GM23248 (cell line): ENCODE measurements at regions not wholly inside any gene's neighbourhood (a gene's known extent, or its start where the extent isn't known, plus 50 kb on each side); places are given as distances from the start of the nearest gene placed in this dataset.

Source experiments
- EZH2 ChIP-seq: fragments of 200-600 bp; sonication (generic); IDR thresholded peaks from 2 replicates; pipeline ENCODE4 v1.6.1; 2018; ENCODE audit warnings: antibody characterized with exemption, mild to moderate bottlenecking; ENCODE audit not compliant: insufficient read depth, poor library complexity, severe bottlenecking
- EZH2phosphoT487 ChIP-seq: fragments of 200-600 bp; sonication (generic); IDR thresholded peaks from 2 replicates; pipeline ENCODE4 v1.6.1; 2018; ENCODE audit warnings: antibody characterized with exemption, moderate library complexity, mild to moderate bottlenecking, low read depth; ENCODE audit not compliant: insufficient read depth

DNA sequence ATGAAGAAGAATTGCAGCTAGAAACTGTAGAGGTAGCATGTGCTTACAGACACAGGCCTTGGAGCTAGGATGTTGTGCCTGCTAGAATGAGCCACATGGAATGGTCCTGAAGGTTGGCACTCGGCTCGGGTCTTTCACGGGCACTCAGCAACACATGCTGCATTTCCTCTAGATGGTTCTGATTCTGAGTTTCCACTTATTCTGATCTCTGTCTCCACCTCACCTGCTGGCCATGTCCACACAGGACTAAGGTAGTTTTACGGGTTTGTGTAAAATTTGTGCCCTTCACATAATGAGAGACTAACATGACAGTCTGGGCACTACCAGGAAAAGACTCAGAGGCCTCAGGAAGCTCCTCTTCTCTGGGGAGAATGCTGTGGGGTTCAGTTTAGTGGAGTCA is 444.8 kb upstream of the MKI67 start:
- no peak for TF ChIP-seq EZH2
- no peak for TF ChIP-seq EZH2phosphoT487
